HG02798 (cell line): ENCODE measurements at regions not wholly inside any gene's neighbourhood (a gene's known extent, or its start where the extent isn't known, plus 50 kb on each side); places are given as distances from the start of the nearest gene placed in this dataset.

Experiments used
- ATAC-seq: cut with Tn5 transposase; IDR thresholded peaks from one replicate; pipeline ENCODE4 v1.9.1; 2021; ENCODE audit warnings: mild to moderate bottlenecking; ENCODE audit not compliant: unreplicated experiment, poor library complexity

DNA sequence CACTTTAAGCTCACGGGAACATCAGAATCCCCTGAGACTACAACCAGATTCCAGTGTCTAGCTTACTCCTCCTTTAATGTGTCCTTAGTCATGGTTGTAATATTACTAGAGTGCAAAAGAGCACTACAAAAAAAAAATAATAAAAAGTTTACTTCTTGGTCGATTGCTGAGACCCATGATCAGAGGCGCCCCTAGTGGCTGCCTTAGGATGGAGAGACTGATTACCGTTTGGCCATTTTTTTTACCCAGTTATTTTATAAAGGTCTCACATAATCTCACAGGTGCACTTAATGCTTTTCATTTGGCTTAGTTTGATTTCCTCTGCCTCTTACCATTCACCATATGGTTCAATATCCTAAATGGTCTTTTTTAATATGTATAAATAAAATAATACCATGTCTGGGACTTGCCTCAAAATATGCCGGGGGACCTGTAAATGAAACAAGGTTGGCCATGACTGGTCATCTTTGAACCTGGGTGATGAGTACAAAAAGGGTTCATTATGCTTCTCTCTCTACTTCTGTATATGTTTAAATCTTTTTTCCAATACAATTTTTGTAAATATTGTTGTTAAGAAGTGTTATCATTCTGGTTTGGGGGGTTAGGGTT lies 331.5 kb upstream of the NFE2L3 start:
- no peak for ATAC-seq

DNA sequence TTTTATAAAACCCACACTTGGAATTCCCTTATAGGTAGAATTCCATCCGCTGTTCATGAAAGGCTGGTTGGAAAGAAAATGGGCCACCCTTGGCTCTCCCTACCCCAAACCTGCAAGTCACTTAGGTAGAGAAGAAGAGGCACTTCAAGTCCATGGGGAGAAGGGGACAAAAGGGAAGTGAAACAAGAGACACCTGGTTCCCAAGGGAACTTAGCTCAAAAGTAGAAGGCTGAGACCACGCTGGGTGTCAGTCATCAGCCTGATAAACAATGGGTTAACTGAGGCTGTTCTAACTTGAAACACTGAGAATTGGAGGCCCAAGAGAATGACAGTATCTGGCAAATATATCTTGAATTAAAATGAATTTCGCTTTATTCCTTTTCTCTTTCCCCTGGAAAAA lies 330.8 kb upstream of the NFE2L3 start:
- ATAC-seq: no peak

DNA sequence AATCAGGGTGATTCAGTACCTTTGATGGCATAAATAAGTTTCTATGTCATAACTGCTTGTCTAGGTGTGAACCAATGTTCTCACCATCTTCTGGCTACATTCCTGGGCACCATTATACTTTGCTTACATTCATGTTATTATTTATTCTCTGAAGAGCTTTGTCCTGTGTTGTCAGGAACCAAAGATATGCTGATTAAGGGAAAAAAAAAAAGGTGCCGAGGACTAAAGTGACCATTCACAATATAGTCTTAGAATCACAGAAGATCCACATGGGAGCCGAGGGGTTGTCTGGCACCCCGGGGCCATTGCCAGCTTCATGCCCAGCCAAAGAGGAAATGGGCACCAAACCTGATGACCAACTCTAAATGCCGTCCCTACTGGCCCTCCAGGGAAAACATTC lies 329.2 kb upstream of the NFE2L3 start:
- ATAC-seq: no peak

DNA sequence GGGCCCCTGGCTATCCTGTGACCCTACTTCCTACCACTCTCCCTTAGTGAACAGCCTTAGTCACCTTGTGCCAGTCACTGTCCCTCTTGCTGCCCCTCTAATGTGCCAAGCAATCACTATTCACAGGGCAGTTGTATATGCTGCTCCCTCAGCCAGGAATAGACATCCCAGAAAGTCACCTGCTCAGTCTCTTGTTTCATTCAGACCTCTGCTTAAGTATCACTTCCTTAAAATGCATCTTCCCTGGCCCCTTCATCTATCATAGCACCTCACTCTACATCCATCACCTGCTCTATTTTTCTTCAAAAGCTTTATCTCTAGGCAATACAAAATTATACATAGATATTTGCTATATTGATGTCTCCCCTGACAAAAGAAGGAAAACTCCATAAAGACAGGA lies 328.4 kb upstream of the NFE2L3 start:
- peak; percentile 53 for ATAC-seq

DNA sequence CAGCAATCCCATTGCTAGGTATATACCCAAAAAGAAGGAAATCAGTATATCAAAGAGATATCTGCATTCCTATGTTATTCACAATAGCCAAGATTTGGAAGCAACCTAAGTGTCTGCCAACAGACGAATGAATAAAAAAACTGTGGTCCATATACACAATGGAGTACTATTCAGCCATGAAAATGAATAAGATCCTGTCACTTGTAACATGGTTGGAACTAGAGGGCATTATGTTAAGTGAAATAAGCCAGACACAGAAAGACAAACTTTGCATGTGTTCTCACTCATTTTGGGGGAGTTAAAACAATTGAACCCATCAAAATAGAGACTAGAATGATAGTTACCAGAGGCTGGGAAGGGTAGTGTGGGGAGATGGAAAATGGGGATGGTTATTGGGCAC lies 323.5 kb upstream of the NFE2L3 start:
- no peak for ATAC-seq

DNA sequence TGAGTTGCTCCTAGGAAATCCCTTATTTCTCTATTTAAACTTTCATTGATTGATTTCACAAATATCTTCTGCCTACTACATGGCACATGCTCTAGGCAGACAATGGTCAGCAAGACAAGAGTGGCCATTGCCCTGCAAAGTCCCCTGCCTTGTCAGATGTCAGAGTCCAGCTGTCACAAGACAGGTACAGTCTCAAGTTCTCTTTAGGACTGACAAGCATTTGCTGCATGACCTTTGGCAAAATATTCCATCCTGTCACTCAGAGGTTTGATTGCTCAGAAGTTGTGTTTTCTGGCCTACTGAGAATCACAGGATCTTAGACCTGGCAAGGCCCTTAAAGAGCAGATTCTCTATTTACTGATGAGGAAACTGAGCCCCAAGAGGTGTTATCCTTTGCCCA lies 322.3 kb upstream of the NFE2L3 start:
- no peak for ATAC-seq

DNA sequence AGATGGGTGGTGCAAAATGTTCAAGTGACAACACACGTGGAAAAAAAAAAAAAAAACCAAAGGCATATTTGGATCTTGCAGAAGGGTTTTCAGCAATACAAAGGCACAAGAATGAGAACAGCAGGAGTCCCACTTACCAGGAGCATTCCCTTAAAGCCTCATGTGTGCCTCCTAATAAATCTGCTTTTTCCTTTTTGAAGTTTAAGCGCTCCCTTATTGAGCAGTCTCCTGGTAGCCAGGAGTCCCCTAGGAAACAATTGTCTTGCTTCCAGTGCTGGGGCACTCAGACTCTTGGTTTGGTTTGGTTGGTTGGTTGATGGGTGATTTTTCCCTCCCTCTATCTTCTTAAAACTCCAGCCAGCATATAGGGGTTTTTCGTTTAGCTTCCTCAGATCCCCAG lies 321.8 kb upstream of the NFE2L3 start:
- no peak for ATAC-seq

DNA sequence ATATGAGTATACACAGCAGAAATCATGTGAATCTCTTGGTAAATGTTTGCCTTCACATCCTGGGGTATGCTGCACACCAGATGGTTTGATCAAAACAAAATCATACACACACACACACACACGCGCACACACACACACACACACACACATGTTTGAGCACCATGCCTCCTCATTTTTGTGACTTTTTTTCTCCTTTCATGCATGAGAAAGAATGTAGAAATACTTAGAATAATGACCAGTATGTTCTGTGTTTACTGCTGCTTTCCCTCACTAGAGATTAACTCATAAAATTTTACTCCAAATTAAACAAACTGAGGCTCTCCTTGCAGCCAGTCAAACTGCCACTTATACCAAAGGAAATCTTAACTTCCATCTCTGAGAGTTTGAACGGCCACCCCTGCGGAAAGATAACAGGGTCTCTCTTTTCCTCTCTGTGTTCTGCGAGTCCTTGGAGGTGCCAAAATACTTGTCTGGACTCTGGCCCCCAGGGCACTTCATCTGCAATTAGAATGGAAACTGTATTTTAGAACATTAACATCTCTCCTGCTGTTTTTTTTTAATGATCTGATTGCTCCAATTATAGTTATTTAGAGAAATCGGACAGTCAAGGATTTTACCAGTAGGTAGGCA lies 320.8 kb upstream of the NFE2L3 start:
- ATAC-seq: no peak

DNA sequence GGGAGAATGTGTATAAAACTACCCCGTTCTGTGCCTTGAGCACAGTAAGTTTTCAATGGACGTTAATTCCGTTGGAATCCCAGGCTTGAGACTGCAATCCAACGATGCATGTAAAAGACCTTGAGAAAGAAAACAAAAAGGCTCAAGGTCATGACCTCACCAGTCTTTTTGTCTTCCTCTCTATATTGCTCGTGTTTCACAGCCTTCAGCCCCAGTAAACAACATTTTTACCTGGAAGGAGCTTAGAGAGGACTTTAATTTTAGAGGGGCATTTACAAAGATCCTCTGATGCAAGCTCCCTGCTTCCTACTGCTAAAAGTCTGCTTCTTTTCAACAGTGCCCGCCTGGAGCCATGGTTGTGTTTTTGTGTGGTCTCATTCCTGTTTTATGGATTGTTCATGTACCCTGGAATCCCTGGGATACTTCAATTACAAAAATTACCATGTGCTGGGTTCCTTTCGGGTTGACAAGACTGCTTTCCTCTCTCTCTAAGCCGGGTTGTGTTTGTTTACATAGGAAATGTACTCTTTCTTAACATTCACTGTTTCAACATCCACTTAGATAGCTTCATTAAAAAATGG lies 320.1 kb upstream of the NFE2L3 start:
- ATAC-seq: no peak

DNA sequence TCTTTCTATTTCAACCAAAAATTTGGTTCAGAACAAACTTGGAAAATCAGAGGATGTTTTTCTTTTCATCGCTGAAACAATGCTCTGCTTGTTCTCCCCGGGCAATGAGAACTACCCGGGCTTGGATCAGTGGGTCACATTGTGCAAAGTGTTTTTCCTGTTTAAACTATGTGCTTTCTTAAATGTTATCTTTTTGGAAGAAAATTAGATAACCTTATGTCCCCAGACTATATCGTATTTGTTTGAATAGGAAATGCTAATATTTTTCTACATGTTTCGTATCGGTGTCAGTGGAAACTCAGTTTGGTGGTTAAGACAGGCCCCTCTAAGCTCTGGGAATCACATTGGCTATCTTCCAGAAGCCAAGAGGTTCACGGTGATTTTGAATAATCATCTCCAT lies 319.5 kb upstream of the NFE2L3 start:
- no peak for ATAC-seq

DNA sequence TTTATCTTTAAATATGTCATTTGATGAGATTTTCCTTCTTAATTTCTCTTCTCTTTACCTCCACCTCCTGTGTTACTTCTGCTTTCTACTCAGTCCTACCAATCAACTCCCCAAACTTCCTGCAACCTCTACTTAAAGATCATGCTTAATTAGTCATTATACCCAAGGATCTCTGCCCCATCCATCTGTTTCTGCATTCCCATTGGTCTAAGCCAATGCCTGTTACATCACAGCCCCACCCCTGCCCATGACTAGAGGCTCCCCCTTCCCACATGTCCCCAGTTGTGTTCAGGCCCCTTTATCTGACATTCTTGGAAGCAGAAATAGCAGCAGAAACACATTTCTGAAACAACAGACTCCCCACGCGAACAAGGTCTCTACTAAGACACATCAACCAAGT lies 319.1 kb upstream of the NFE2L3 start:
- no peak for ATAC-seq

DNA sequence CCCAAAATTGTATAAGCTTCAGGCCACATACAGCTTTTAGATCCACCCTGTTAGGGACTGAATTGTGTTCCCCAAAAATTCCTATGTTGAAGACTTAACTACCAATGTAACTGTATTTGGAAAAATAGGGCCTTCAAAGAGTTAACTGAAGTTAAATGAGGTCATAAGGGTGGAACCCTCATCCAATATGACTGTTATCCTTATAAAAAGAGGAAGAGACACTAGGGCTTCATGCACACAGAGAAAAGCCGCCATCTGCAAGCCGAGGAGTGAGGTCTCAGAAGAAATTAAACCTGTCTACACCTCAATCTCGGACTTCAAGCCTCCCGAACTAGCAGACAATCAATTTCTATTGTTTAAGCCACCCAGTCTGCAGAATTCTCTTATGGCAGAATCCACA lies 317.9 kb upstream of the NFE2L3 start:
- no peak for ATAC-seq

DNA sequence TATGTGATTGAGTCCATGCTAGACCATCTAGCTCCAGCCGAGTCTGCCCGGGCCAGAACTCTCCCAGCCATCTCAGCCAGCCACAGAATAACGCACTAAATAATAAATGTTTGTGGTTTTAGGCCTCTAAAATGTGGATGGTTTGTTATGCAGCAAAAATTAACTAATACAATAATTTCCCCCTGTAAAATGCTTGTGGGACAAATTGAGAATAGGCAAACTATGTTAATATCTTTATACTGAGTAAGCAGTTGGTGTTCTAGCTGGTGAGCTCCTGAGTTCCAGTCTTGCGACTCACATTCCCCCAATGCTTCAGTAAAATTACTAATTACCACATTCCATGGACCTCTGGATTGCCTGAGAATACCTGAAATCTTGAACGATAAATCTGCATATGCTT lies 316.8 kb upstream of the NFE2L3 start:
- ATAC-seq: no peak

DNA sequence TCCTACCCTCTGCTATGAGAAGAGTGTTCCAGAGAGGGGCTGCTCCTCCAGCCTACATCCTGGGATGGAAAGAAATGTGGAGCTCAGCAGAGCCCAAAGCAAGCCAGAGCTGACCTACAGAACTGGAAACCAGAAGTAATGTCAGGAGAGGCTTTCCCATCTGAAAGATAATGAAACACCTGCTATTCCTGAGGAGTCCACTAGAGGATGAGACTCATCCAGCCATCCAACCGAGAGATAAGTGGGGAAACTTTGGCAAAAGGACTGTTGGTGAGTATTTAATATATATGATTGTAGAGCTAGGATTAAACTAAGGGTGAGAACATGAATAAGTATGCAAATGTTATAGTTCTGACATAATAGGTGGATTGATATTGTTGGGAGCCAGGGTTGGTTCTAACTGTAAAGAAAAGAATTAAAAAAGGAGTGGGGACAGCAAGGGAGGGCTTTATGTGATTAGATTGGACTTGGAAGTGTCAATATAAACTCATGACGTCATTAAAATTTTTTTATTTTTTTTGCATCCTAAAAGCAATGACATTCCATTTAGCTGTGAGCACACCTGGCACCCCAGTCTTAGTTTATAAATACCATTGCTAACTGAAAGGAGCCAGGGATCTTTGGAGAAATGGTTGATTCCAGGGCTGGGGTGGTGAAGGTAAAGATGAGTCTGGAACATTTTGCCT lies 312.8 kb upstream of the NFE2L3 start:
- no peak for ATAC-seq

DNA sequence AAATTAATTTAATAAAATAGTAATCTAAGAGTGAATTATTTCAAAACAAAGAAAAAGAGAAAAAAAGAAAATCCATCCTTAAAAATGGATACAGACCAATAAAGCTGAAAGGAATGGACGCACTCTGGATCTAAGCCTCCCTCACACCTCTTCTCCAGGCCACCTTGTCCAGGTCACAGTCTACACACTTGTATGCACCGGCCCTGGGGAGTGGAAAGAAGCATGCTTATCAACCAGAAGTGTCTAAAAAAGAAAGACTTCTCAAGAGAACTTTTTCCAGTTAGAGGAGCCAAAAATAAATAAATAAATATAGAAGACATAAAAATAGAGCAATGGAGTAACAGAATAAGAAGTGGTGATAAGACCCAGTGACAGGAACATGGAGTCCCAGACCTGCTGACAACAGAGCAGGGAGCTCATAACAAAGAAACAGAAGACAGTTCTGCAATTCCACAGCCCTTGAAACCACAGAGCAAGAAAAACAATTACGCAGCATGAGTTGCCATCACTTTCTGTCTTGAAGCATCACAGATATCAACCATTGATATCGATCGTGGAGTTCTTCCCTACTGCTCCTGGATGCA lies 311.7 kb upstream of the NFE2L3 start:
- ATAC-seq: no peak

DNA sequence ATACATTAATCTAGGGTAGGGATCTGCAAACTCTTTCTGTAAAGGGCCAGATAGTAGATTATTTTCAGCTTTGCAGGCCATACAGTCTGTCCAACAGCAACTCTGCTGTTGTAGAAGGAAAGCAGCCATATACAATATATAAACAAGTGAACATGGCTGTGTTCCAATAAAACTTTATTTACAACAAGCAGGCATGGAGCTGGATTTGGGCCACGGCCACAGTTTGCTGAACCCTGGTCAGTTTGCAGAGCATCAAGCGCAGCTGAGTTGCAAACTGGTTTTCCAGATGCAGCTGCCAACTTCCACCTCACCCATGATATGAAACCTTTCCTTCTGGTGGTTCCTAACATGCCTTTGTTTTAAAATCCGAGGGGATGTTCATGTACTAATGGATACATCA lies 310.4 kb upstream of the NFE2L3 start:
- no peak for ATAC-seq

DNA sequence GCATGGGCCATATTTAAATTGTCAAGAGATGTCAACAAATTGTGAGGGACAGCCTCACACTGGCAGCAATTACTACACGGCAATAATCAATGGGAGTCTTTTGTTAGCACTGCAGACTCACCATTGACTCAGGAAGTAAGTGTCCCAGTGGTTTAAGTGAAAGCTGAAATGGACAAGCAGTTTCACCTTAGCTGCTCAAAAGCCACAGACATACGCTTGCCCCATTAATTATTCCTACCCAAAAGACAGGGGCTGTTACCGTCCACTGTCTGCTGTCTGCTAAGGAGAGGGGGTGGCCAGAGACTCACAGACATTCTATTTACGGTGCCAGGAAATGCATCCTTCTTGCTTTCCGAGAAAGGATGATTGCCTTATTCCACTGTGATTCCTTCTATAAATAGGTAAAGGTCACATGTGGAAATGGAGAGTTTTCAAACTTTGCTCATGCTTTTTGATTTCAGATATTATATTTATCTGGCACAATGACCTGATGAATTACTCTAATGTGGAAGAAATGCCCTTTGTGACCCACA lies 309.7 kb upstream of the NFE2L3 start:
- ATAC-seq: no peak

DNA sequence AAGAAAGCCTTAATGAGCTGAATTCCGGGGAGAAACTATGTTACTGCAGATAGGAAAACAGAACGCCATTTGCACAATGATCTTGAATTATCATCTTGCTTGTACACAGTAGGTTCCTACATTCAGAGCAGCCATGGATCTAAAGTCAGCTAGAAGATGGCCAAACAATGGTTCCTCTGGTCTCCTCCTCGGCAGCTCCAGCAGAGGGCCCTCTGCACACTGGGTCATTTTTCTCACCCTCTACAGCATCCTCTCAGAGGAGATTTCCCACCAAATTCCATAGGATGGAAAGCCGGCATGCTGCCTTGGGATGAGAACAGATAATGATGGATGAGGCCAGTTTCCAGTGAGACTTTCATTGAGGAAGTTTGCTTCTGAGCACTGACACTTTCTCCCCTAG lies 308.5 kb upstream of the NFE2L3 start:
- ATAC-seq: no peak

DNA sequence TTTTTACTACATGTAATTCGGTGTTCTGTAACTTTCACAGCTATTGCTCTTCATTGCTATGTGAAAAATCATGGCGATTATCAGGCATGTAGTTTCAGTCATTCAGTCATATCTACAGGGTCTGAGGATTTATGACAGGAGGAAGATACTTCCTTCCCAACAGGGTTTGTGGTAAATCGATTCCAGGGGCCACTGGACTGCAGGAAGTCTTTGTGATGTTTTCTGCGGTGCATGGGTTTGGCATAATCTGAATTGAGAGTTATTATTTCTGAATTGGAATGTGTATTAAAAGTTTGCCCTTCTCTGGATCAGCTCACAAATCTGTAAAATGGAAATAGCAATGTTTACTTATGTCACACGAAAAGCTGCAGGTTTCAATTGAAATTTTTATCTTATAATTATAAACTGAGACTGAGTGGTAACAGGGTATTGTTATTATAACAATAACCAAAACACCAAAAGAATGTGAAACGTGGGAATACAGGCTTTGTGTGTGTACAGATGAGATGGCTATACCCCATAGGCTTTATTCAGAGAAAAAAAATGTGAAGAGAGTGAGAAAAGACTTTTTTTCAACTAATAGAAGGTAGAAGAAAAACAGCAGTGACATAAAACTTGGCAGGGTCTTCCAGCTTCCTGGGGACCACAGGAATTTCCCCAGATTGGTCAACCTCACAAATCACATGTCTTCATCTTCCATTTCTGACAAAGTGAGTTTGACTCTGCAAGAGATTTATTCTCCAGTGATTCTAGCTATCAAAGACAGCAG lies 307.7 kb upstream of the NFE2L3 start:
- ATAC-seq: no peak

DNA sequence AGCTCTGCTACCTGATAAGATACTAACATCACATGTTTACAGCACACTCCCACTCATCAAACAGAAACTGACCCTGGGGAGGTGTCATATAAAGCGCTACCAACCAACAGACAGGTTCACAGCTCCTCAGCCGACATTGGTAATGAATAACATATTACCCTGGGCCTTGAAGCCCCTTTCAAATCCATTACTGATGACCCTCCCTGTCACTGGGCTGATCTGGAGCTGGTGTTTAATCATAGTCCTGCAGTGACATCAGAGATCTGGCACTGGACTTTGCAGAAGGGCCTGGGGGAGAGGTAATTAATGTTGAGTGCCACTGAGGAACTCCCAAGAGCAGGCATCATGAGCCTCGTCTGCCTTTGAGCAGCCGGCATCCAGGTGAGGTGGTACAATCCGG lies 306.5 kb upstream of the NFE2L3 start:
- no peak for ATAC-seq
